Spleen (tissue), 7 donors: ENCODE measurements at regions not wholly inside any gene's neighbourhood (a gene's known extent, or its start where the extent isn't known, plus 50 kb on each side); places are given as distances from the start of the nearest gene placed in this dataset.

ENCODE experiments used
- POLR2AphosphoS5 ChIP-seq, 3 donors: sonication (generic); formaldehyde crosslinking; IDR thresholded peaks; one replicate each; pipeline ENCODE4 v1.5.1; 2017; ENCODE audit warnings: antibody characterized with exemption in 3 of 3
- TF ChIP-seq, protein P1 (sequence below), 11 experiments: fragments of 200-600 bp in 7 of 11; fragments of 450-650 bp in 4 of 11; sonication (generic) in 4 of 11; IDR thresholded peaks in 8 of 11; conservative IDR thresholded peaks in 3 of 11; 1 replicate in 7 of 11; 2 replicates in 4 of 11; pipeline versions ENCODE4 v1.4.0 to v1.8.0; 2016 to 2021; ENCODE audit warnings: antibody characterized with exemption in 11 of 11, inconsistent platforms in 4 of 11, mild to moderate bottlenecking in 1 of 11
- donor health status: DM: no; HTN: no; CAD: no; lungs with moderate emphysema.
- donor health status: DM: no; HTN: no; CAD: no.
- donor health status: DM: no; HTN: no; CAD: no.

DNA sequence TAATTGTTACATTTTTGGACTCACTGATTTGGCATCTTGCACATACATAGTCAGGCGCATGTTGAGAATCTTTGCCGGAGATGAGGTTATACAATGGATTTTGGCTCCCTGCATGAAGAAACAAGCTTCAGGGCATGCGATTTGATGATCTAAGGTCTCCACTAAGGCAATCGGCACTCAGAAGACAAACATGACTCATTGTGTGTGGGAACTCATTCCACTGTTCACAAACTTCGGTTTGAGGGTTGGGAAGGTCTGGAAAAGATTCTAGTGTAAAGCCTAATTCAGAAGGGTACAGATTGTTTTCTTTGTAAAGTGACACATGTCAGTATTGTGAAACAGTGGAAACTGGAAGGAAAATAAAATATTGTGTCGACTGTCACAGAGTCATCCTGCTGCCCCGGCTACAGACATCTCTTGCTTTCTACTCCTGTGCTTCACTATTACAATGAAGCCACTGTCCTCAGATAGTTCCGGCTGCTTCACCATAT is 192.6 kb upstream of the HMGA2 start:
- TF ChIP-seq POLR2AphosphoS5 (IDR thresholded peaks at IDR 0.05): no peak
- TF ChIP-seq, protein P1, sequence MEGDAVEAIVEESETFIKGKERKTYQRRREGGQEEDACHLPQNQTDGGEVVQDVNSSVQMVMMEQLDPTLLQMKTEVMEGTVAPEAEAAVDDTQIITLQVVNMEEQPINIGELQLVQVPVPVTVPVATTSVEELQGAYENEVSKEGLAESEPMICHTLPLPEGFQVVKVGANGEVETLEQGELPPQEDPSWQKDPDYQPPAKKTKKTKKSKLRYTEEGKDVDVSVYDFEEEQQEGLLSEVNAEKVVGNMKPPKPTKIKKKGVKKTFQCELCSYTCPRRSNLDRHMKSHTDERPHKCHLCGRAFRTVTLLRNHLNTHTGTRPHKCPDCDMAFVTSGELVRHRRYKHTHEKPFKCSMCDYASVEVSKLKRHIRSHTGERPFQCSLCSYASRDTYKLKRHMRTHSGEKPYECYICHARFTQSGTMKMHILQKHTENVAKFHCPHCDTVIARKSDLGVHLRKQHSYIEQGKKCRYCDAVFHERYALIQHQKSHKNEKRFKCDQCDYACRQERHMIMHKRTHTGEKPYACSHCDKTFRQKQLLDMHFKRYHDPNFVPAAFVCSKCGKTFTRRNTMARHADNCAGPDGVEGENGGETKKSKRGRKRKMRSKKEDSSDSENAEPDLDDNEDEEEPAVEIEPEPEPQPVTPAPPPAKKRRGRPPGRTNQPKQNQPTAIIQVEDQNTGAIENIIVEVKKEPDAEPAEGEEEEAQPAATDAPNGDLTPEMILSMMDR (IDR thresholded peaks at IDR 0.05 in 8 of 11, conservative IDR thresholded peaks at IDR 0.05 in 3 of 11): no peak
